ENCODE measurements at regions not wholly inside any gene's neighbourhood (a gene's known extent, or its start where the extent isn't known, plus 50 kb on each side); places are given as distances from the start of the nearest gene placed in this dataset.

DNA sequence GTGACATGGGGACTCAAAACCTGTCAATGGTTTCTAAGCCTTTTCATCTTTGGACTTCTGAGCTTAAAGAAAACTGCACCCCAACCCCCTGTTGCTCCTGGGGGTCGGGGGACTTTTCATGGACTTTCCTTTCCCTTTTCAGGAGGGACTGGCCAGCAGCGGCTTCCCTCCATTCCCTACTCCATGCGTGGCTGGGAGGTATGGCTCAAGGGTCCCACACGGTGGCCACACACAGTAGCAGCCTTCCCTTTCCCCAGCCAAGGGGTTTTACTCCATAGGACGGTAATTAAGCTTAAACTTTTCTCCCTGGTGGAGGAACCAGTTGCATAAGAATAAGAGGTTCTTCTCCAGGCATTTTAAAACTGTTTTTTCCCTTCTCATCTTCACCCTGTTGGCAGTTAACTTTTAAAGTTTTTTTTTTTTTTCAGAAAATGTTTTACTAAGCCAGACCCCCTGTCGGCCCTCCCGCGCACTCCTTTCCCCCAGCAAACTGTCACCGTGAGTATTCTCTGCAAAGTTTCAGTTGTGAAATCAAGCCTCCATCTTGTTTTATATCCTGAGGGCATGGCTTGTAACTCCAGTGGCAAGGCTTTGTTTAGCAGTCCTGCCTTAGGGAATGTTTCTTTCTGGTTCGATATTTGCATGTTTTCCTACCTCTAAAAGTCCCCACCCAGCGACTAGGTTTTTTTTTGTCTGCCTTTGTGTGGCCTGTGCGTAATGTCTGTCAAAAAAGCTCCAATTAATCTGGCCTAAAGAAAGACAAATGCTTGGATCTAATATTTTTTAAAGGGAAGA, 325.7 kb downstream of the TLL1 start:
- ATAC-seq (ENCODE audit: low read depth), result no peak
- Histone ChIP-seq H4K91ac (ENCODE audit: insufficient read depth, low read depth, low read length) (no peak overlapping the region), H2BK120ac (ENCODE audit: low read depth, low read length) (no peak overlapping the region), H2BK20ac (ENCODE audit: low read depth, low read length) (no peak overlapping the region), H2AFZ (replicated peaks; ENCODE audit: low read length, poor library complexity) (no peak overlapping the region), H3K18ac (ENCODE audit: low read depth, low read length) (no peak overlapping the region), H3K23ac (ENCODE audit: low read depth, low read length) (no peak overlapping the region), H4K20me1 (ENCODE audit: insufficient read depth, low read length) (no peaks in the 10 kb centered on the region), H3K9me3 (ENCODE audit: control insufficient read depth, insufficient read depth, low read length) (peaks cover 7% of the 10 kb centered on the region; the same call in 1 of the 2 replicates), H3K79me1 (ENCODE audit: low read depth in 1 of 2, low read length in 2 of 2) (no peaks in the 10 kb centered on the region), H3K27me3 (ENCODE audit: control insufficient read depth, insufficient read depth, low read length) (no peaks in the 10 kb centered on the region), H3K36me3 (ENCODE audit: control insufficient read depth, insufficient read depth, low read length) (no peaks in the 10 kb centered on the region), H4K8ac (ENCODE audit: low read depth in 2 of 2, low read length in 2 of 2) (no peak overlapping the region), H2AK9ac (replicated peaks; ENCODE audit: low read depth, low read length, poor library complexity) (no peak overlapping the region), H3K4me1 (ENCODE audit: control insufficient read depth, insufficient read depth, low read length) (no peaks in the 10 kb centered on the region), H3K9ac (ENCODE audit: low read depth, low read length) (no peak overlapping the region), H4K5ac (ENCODE audit: low read depth, low read length) (no peak overlapping the region), H2AK5ac (ENCODE audit: low read depth, low read length) (no peak overlapping the region), H3K4me3 (ENCODE audit: insufficient read depth, low read depth, low read length) (no peak overlapping the region), H3K14ac (replicated peaks; ENCODE audit: low read depth, low read length) (no peak overlapping the region), H3K9me1 (ENCODE audit: insufficient read depth, low read length) (no peaks in the 10 kb centered on the region), H3K4ac (ENCODE audit: low read depth, low read length) (no peak overlapping the region), H2BK15ac (ENCODE audit: low read depth, low read length) (no peak overlapping the region), H2BK5ac (ENCODE audit: low read depth, low read length, poor library complexity, severe bottlenecking) (no peak overlapping the region), H3K56ac (ENCODE audit: extremely low read depth, insufficient read depth, low read length) (no peak overlapping the region), H3K4me2 (ENCODE audit: low read depth, low read length) (no peak overlapping the region), H3K27ac (ENCODE audit: insufficient read depth, low read length) (no peak overlapping the region)
- BruUV-seq (replicated peaks), result no TSS peak
- TF ChIP-seq, protein P1, sequence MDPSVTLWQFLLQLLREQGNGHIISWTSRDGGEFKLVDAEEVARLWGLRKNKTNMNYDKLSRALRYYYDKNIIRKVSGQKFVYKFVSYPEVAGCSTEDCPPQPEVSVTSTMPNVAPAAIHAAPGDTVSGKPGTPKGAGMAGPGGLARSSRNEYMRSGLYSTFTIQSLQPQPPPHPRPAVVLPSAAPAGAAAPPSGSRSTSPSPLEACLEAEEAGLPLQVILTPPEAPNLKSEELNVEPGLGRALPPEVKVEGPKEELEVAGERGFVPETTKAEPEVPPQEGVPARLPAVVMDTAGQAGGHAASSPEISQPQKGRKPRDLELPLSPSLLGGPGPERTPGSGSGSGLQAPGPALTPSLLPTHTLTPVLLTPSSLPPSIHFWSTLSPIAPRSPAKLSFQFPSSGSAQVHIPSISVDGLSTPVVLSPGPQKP (IDR thresholded peaks at IDR 0.05; ENCODE audit: borderline replicate concordance, low read depth, low read length), result no peak
- TF ChIP-seq MXI1 (IDR thresholded peaks at IDR 0.05; ENCODE audit: borderline replicate concordance, low read depth, low read length) (no peak), NFE2L2 (IDR thresholded peaks at IDR 0.05; ENCODE audit: low read depth, low read length) (no peak), RFX5 (IDR thresholded peaks at IDR 0.05; ENCODE audit: low read depth, low read length) (no peak), SMC3 (IDR thresholded peaks at IDR 0.05; ENCODE audit: low read depth, low read length) (no peak), BHLHE40 (IDR thresholded peaks at IDR 0.05; ENCODE audit: low read depth, low read length) (no peak), MAFK (IDR thresholded peaks at IDR 0.05; ENCODE audit: low read depth, low read length) (no peak), CHD1 (IDR thresholded peaks at IDR 0.05; ENCODE audit: low read depth, low read length) (no peak), CEBPB (IDR thresholded peaks at IDR 0.05; ENCODE audit: low read depth, low read length) (no peak), RCOR1 (IDR thresholded peaks at IDR 0.05; ENCODE audit: insufficient replicate concordance, low read length) (no peak)
- TF ChIP-seq, protein P2, sequence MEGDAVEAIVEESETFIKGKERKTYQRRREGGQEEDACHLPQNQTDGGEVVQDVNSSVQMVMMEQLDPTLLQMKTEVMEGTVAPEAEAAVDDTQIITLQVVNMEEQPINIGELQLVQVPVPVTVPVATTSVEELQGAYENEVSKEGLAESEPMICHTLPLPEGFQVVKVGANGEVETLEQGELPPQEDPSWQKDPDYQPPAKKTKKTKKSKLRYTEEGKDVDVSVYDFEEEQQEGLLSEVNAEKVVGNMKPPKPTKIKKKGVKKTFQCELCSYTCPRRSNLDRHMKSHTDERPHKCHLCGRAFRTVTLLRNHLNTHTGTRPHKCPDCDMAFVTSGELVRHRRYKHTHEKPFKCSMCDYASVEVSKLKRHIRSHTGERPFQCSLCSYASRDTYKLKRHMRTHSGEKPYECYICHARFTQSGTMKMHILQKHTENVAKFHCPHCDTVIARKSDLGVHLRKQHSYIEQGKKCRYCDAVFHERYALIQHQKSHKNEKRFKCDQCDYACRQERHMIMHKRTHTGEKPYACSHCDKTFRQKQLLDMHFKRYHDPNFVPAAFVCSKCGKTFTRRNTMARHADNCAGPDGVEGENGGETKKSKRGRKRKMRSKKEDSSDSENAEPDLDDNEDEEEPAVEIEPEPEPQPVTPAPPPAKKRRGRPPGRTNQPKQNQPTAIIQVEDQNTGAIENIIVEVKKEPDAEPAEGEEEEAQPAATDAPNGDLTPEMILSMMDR (conservative IDR thresholded peaks at IDR 0.05; ENCODE audit: low read depth, low read length), result no peak
- TF ChIP-seq, protein P3, sequence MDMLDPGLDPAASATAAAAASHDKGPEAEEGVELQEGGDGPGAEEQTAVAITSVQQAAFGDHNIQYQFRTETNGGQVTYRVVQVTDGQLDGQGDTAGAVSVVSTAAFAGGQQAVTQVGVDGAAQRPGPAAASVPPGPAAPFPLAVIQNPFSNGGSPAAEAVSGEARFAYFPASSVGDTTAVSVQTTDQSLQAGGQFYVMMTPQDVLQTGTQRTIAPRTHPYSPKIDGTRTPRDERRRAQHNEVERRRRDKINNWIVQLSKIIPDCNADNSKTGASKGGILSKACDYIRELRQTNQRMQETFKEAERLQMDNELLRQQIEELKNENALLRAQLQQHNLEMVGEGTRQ (IDR thresholded peaks at IDR 0.05; ENCODE audit: low read depth, low read length), result no peak
- POLR2A ChIA-PET (ENCODE audit: unreplicated experiment), result no interaction called here
- CTCF ChIA-PET, result no interaction called here
- intact Hi-C loops (cut with micrococcal nuclease), result no loop called here
- WGBS, 2 experiments (ENCODE audit: extremely low coverage in 2 of 2, insufficient read length in 1 of 2), result no CpG with 5 or more reads among the region's 12 CpGs
- in situ Hi-C loops (cut with MboI; ENCODE audit: low sequenced_read_pairs), result no loop called here
- dilution Hi-C loops (cut with HindIII; ENCODE audit: low sequenced_read_pairs, unreplicated experiment), result no loop called here
- no peak for DNase-seq

Measured in IMR-90 (cell line).